ENCODE measurements at regions not wholly inside any gene's neighbourhood (a gene's known extent, or its start where the extent isn't known, plus 50 kb on each side); places are given as distances from the start of the nearest gene placed in this dataset.
"Not testable (repeated sequence)": the region's sequence is repeated elsewhere in the genome, so short reads cannot be mapped to it uniquely, and the experiment has no call there.

DNA sequence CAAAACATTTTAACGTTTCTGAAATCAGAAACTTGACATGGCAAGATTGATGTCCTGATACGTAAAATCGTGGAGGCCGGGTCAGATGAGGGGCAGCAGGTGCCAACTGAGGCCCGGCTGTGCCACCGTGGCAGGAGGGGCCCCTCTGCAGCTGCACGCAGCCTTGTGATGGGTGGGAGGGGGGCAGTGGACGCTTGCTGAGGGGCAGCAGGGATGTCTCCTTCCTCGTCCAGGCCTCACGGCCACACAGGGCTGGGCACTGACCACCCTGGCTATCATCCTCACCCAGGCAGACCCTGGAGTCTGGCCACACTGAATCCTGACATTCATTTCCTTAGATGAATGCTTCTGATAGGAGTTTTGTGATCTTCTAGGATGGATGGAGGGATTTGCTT, 114.7 kb downstream of the ERMARD start:
- DNase-seq (ENCODE audit: low read depth in 3 of 3) = no peak

DNA sequence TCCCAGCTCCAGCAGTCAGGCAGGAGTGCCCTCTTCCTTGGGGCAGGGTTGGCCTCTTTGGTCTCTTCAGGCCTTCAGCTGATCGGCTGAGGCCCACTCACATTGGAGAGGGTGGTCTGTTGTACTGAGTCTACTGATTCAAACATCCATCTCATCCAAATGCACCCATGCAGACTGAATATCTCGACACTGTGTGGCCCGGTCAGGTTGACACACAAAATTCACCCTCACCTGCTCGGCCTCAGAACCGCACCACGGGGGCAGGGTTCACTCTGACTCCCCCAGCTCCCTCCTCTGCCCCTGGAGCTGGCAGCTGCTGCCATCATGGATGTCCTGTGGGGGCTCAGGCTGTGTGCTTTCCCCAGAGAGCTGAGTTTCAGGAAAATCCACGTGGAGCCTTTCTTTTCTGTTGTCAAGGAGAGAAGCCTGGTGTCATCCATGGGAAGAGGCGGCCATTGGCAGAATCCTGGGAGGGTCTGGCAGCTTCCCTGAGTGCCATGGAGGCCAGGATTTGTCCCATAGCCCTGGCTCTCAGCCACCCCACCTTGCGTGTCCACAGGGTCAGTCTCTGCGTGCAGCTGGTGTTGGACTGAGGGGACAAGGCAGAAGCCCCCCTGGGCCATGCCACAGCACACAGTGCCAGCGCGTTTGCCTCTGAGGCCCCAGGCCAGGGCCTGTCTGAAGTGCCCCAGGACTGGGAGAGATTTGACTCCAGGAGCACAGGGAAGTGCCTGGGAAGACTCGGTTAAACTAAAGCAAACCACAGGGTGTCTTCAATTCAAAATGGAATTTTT, 114.1 kb downstream of the ERMARD start:
- DNase-seq (ENCODE audit: low read depth in 3 of 3) = no peak

DNA sequence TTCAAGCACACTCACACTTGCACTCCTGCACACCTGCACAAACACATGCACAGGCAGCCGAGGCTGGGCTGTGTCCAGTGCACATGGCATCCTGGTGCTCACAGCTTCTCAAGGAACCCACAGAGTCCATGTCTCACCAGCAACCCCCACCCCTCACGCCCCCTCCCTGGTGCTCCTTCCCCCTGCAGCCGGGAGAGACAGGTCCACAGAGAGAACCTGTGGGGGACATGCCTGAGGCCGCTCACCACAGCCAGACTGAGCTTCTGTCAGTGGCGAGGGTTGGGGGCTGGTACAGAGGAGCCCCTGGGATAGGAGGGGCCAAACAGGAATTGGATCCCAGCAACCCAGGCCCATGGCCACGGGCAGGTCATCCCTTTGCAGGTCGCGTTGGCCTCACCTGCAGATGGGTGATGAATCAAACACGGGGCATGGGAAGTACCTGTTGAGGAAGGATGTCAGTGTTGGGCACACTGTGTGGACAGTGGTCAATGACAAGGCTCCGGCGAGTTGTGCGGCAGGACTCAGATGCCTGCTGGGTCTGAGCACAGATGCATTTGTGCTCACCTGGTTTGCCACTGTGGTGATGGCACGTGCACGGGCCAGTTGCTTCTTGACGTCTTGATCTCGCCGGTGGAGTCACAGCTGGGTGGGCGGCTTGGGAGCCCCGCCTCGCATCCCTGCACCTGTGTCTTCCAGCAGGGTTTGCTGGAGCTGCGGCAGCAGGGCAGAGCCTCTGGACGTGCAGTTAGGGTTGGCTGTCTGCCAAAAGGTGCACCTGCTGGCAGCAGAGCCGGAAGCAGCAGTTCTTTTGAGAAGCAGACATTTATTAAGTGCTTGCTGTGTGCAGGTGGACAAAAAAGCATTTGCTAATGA, 113.0 kb downstream of the ERMARD start:
- DNase-seq (ENCODE audit: low read depth in 3 of 3) = no peak

DNA sequence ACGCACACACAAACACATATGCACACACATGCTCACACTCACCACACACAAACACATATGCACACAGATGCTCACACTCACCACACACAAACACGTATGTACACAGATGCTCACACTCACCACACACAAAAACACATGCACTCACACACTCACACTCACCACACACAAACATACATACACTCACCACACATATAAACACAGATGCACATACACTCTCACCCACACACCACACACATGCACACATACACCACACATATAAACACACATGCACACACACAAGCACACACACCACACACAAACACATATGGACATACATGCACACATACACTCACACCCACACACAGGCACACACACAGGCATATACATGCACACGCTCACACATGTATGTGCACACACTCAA, 112.3 kb downstream of the ERMARD start:
- DNase-seq (ENCODE audit: low read depth in 3 of 3) = no peak

DNA sequence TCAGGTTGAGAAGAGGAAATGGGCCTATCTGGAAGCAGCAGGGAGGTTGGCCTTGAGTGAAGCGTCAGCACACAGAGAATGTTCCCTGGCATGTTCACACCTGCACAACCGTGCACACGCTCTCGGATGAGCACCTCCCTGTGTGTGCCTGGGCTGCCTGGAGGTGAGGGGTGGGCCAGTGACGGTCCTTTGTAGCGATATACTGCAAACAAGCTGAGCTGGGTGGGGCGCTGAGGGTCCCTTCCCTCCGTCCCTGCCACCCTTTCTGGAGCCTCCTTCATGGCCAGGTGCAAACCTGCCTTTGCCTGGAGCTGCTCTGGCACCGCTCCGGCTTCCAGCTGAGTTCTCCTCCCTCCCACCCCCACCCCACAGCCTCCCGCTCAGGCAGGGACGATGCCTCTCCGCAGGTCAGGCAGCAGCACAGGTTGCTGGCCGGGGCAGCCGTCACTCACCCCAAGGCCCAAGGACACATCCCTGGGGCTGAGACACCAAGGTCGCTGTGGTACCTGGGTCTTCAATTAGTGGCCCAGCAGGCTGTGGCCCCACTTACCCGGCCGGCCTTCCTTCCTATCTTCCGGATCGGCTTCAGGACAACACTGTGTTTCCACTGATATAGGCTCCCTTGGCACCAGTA, 111.6 kb downstream of the ERMARD start:
- no peak for DNase-seq (ENCODE audit: low read depth in 3 of 3)

DNA sequence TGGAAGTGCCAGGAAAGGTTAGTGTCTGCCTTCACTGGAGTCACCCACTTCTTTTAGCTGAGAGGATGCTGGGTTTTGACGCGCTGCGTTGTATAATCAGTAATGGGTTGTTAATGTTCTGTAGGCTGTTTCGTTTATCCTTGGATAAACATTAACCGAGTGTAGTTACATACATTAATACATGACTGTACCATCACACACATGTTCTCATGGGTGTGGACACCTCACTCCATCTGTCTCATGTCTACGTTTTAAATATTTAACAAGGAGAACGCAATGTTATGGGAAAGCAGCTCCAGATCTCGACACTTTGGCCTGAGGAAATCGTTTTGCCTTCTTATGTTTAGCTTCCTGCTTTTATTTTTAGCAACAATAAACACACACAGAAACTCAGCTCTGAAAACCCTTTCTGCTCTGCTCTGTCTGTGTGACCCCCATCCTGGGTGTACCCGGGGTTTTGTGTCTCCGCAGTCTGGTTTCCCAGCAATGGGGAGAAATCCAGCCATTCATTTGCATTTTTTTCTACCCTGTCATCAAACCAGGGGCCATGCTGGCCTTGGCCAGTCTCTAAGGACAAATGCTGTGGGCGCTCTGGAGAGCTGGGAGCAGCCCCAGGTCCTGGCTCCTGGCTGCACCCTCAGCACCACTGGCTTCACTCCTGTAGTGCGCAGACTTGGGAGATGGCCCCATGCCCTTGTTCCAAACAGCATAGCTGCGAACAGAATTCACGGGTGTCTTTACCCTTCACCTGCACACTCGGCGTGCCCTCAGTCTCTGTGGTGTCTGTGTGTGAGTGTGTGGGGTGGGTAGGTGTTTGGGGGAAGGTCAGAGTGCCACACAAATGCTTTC, 110.8 kb downstream of the ERMARD start:
- DNase-seq (ENCODE audit: low read depth in 3 of 3) = no peak

DNA sequence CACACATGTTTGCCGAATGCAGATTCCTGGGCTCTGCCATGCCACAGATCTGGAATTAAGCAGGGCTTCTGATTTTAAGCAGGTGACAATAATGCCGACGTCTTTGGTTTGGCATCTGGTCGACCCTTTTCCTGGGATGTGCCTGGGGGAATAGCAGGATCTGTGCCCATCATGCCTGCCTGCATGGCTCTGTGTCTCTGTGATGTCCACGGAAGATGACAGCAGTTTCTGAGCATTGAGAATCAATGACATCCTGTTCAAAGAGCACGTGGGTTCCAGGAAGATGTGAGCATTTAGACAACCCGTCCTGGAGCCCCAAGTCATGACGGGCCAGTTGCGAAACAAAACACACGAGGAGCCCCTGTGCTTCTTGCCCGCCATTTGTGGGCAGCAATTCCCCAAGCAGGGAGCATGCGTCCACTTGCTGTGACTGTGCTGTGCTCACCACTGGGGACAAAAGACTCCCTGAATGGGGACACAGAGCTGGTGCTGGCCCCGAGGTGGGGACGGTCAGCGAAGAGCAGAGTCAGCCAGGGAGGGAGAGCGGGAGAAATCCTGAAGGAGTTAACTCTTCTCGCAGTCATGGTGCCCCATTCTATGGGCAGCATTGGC, 110.1 kb downstream of the ERMARD start:
- DNase-seq (ENCODE audit: low read depth in 3 of 3) = no peak

DNA sequence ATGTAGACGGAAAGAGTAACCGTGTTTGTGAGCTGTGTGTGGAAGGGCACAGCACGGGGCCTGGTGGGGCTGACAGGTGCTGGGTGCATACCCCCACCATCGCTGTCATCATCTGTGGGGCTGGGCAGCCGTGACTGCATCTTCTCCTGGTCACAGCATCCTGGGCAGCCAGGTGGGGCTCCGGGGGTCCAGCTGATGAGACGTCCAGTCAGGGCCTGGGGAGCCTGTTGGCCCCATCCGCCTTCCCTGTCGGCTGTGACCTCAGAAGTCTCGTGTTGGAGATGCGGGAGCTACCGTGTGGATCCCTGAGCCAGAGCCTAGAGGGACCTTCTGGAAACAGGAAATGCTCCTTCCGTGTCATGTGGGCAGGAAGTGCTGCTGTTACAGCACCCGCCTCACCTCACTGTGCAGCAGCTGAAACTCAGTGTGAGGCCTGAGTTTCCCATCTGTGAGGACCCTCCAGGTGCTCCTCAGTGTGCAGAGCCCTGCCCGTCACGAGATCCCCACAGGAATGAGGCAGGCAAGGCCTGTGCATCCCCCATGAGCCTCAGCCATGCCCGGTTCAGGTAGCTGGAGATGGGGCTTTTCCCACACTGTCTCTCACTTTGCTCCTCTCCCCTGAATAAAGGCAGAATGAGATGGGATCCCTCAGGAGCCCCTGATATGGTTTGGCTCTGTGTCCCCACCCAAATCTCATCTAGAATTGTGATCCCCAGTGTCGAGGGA, 108.7 kb downstream of the ERMARD start:
- no peak for DNase-seq (ENCODE audit: low read depth in 3 of 3)

DNA sequence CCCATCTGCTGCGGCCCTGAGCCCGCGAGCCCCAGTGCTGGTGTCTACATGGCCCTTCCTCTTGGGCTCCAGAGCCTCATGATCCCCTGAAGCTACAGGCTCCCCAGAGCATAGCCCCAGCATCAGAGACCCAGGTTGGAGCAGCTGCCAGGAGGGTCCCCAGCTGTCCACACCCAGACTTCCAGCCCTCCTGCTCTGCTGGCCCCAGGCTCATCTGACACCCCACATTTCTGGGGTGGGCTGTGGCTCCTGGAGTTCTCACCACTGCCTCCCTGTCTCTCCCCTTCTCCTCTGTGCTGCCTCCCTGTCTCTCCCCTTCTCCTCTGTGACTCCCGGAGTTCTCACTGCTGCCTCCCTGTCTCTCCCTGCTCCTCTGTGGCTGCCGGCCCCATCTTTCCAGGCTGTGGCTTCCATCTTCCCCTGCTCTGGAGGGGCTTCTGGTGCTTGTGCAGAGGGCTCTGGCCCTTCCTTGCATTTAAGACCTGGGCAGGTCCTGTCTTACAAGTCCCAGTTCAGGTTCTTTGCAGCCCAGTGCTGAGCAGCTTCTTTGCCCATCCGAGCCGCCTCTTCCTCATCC, 108.1 kb downstream of the ERMARD start:
- DNase-seq (ENCODE audit: low read depth in 3 of 3) = no peak

DNA sequence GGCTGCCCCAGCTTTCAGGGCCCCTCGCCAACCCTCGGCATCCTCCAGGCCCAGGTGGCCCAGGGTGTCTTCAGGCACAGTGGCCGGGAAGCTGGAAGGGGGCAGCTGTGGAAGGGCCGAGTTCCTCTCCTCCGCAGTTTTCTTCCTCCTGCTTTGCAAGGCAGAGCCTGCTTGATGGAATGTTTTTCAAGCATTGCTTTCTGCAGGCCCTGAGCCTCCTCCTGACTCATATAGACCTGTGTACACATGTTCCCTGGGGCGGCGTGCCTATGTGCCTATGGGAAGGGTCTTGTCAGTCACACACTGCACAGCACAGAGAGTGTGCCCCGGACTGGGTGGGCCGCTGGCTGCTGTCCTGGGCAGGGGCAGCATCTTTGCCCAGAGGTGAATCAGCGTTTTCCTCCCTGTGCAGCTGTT, 107.5 kb downstream of the ERMARD start:
- DNase-seq (ENCODE audit: low read depth in 3 of 3) = no peak

DNA sequence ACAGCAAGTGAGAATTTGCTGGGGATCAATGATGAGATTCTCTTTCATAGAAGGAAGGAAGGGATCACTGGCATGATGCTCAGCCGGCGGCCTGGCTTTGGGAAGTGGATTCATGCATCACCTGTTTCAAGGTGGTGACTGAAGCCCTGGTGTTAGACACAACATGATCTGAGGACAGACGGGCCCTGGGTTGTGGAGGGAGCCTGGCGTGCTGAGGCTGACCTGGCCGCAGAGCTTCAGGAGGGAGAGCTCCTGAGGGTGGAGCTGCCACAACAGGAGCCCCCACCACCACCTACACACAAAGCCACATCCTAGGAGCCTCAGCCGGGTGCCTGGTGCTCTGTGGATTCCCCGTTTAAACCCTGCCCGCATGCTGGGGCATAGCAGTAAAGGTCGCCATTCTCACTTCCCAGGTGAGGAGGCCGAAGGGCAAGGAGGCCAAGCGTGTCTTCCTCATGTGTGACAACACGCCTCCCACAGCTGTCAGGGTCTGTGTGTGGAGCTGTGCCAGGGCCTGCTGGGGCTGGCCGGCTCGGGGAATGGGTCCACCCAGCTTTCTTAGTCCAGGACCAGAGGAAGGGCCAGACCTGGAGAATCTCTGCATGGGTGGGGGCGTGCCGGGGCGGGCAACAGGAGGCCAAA, 107.0 kb downstream of the ERMARD start:
- DNase-seq (ENCODE audit: low read depth in 3 of 3) = no peak

DNA sequence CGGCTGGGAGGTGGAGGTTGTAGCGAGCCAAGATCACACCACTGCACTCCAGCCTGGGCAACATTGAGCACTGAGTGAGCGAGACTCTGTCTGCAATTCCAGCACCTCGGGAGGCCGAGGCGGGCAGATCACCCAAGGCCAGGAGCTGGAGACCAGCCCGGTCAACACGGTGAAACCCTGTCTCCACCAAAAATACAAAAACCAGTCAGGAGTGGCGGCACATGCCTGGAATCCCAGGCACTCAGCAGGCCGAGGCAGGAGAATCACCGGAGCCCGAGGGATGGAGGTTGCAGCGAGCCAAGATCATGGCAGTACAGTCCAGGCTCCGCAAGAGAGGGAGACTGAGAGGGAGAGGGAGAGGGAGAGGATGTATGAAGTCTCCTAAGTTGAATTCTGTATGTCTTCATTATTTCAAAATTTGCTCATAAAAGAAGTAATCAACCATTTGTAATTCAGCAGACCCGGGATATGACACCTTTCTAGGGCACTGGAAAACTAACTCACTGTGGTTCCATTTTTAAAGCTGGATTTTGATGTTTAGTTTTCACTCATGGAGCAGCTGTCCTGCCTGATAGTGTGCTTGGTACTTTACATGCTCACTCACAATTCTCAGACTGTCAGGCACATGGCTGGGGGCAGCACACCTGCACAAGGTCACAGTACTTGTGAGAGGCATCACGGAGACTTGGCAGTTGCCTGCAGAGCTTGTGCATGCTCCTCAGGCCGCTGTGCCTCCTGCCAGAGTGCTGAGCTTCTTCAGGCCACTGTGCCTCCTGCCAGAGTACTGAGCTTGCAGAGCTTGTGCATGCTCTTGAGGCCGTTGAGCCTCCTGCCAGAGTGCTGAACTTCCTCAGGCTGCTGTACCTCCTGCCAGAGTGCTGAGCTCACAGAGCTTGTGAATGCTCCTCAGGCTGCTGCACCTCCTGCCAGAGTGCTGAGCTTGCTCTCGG, 106.2 kb downstream of the ERMARD start:
- no peak for DNase-seq (ENCODE audit: low read depth in 3 of 3)

DNA sequence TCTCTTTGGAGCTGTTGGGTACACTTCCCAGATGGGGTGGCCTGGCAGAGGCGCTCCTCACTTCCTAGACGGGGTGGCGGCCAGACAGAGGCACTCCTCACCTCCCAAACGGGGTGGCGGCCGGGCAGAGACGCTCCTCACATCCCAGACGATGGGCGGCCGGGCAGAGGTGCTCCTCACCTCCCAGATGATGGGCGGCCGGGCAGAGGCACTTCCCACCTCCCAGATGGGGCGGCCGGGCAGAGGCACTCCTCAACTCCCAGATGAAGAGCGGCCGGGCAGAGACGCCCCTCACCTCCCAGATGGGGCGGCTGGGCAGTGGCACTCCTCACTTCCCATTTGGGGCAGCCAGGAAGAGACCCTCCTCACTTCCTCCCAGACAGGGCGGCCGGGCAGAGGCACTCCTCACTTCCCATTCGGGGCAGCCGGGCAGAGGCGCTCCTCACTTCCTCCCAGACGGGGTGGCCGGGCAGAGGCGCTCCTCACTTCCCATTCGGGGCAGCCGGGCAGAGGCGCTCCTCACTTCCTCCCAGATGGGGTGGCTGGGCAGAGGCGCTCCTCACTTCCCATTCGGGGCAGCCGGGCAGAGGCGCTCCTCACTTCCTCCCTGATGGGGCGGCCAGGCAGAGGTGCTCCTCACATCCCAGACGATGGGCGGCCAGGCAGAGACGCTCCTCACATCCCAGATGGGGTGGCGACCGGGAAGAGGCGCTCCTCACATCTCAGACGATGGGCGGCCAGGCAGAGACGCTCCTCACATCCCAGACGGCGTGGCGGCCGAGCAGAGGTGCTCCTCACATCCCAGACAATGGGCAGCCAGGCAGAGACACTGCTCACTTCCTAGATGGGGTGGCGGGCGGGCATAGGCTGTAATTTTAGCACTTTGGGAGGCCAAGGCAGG, 105.3 kb downstream of the ERMARD start:
- DNase-seq (ENCODE audit: low read depth in 3 of 3) = not testable (repeated sequence)

DNA sequence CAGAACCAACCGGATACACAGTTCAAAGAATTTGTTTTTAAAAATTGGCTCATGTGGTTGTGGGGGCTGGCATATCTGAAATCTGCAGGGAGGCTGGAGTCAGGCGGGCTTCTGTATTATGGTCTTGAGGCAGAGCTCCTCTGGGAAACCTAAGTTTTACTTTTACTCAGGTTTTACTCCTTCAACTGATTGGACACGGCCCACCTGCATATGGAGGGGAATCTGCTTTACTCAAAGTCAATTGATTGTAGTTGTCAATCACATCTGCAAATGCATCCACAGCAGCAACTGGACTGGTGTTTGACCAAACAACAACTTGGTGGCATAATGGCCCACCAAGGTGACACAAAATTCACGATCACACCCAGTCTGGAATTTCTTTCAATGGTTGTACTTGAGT, 103.4 kb downstream of the ERMARD start:
- no peak for DNase-seq (ENCODE audit: low read depth in 3 of 3)

DNA sequence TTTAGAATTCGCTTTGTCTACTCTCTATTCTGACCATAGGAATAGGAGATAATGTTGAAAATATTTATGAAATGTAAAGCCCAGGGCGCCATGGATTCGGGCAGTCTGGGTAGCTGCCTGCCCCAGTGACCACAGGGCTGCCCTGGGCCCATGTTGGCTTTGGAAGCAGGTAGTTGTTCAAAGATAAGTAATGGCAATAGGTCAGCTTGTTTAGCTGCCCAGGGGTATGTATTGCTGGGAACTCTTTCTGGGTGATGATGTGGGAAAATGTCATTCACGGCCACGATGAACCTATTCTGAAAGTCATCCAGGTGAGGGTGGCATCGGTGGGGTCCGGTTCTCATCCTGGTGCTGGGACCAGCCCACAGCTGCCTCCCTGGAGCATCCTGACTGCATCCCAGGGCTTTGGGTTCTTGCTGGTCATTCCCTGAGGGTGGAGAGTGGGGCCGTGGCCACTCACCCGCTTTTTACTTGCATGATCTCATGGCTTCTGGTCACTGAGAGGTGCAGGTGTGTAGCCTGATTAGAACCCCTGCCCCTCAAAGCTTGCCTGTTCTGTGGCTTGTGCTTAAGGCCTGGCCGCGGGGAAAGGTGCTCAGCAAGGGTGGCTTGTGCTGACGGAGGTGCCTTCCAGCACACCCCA, 102.8 kb downstream of the ERMARD start:
- no peak for DNase-seq (ENCODE audit: low read depth in 3 of 3)

DNA sequence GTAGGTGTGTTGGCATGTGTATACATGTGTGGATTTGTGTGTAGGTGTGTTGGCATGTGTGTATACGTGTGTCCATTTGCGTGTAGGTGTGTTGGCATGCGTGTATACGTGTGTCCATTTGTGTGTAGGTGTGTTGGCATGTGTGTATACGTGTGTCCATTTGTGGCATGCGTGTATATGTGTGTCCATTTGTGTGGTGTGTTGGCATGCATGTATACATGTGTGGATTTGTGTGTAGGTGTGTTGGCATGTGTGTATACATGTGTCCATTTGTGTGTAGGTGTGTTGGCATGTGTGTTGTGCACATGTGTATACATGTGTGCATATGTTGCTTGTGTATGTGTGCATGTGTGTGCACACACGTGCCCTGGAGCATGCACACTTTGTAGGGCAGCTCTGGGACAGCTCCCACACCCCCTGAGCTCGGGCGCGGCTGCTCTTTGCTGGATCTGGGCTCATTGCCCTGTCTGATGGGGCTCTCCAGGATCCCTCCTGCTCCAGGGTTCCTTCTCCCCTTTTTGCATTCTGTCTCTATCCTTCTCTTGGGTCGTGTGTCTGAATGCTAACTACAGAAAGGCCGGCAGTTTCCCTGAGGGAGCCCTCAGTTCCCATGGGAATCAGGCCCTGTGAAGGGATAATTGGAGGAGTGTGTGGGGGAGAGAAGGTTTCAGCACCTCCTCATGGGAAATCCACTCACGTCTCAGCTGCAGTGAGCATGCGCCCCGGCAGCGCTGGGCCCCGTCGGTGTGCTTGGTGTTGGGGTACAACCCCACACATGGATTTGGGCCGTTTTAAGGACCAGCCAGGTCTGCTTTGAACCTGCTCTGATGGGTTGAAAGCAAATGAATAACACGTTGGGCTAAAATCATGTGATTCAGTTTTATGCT, 102.0 kb downstream of the ERMARD start:
- DNase-seq (ENCODE audit: low read depth in 3 of 3) = no peak

All from stimulated activated CD4-positive, alpha-beta T cell treated with anti-CD3 and anti-CD28 coated beads, TNF-alpha, amount 100 ng/mL, for 4 hours (primary cell).